WTC11 (cell line): ENCODE measurements at regions not wholly inside any gene's neighbourhood (a gene's known extent, or its start where the extent isn't known, plus 50 kb on each side); places are given as distances from the start of the nearest gene placed in this dataset.

ENCODE experiments used
- JUN ChIP-seq: sonication (generic); formaldehyde crosslinking; IDR thresholded peaks from 2 replicates; pipeline ENCODE4 v1.8.0; 2023; ENCODE audit warnings: mild to moderate bottlenecking, missing genetic modification reagents
- ZBTB43 ChIP-seq: sonication (generic); formaldehyde crosslinking; IDR thresholded peaks from 2 replicates; pipeline ENCODE4 v1.8.1; 2023; ENCODE audit warnings: mild to moderate bottlenecking, missing genetic modification reagents
- TF ChIP-seq, protein P1 (sequence below): fragments of 200-600 bp; IDR thresholded peaks from 2 replicates; pipeline ENCODE4 v1.8.0; 2022; ENCODE audit warnings: antibody characterized with exemption
- TF ChIP-seq, protein P2 (sequence below): sonication (generic); formaldehyde crosslinking; IDR thresholded peaks from 2 replicates; pipeline ENCODE4 v1.8.0; 2023; ENCODE audit warnings: mild to moderate bottlenecking, missing genetic modification reagents

GRCh38 chr6:22133357-22133756 lies 163.5 kb downstream of the PRL start:
- TF ChIP-seq, protein P1, sequence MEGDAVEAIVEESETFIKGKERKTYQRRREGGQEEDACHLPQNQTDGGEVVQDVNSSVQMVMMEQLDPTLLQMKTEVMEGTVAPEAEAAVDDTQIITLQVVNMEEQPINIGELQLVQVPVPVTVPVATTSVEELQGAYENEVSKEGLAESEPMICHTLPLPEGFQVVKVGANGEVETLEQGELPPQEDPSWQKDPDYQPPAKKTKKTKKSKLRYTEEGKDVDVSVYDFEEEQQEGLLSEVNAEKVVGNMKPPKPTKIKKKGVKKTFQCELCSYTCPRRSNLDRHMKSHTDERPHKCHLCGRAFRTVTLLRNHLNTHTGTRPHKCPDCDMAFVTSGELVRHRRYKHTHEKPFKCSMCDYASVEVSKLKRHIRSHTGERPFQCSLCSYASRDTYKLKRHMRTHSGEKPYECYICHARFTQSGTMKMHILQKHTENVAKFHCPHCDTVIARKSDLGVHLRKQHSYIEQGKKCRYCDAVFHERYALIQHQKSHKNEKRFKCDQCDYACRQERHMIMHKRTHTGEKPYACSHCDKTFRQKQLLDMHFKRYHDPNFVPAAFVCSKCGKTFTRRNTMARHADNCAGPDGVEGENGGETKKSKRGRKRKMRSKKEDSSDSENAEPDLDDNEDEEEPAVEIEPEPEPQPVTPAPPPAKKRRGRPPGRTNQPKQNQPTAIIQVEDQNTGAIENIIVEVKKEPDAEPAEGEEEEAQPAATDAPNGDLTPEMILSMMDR: no peak
- TF ChIP-seq, protein P2, sequence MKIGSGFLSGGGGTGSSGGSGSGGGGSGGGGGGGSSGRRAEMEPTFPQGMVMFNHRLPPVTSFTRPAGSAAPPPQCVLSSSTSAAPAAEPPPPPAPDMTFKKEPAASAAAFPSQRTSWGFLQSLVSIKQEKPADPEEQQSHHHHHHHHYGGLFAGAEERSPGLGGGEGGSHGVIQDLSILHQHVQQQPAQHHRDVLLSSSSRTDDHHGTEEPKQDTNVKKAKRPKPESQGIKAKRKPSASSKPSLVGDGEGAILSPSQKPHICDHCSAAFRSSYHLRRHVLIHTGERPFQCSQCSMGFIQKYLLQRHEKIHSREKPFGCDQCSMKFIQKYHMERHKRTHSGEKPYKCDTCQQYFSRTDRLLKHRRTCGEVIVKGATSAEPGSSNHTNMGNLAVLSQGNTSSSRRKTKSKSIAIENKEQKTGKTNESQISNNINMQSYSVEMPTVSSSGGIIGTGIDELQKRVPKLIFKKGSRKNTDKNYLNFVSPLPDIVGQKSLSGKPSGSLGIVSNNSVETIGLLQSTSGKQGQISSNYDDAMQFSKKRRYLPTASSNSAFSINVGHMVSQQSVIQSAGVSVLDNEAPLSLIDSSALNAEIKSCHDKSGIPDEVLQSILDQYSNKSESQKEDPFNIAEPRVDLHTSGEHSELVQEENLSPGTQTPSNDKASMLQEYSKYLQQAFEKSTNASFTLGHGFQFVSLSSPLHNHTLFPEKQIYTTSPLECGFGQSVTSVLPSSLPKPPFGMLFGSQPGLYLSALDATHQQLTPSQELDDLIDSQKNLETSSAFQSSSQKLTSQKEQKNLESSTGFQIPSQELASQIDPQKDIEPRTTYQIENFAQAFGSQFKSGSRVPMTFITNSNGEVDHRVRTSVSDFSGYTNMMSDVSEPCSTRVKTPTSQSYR (CRISPR knock-in tag): no peak
- no peak for TF ChIP-seq ZBTB43 (CRISPR knock-in tag)
- TF ChIP-seq JUN (CRISPR knock-in tag): no peak
